Stimulated activated naive CD4-positive, alpha-beta T cell (primary cell): ENCODE measurements at regions not wholly inside any gene's neighbourhood (a gene's known extent, or its start where the extent isn't known, plus 50 kb on each side); places are given as distances from the start of the nearest gene placed in this dataset.

Experiments
- DNase-seq, 6 experiments: peaks; one replicate each; lab custom pipeline; 2025; lab: John Stamatoyannopoulos, UW

DNA sequence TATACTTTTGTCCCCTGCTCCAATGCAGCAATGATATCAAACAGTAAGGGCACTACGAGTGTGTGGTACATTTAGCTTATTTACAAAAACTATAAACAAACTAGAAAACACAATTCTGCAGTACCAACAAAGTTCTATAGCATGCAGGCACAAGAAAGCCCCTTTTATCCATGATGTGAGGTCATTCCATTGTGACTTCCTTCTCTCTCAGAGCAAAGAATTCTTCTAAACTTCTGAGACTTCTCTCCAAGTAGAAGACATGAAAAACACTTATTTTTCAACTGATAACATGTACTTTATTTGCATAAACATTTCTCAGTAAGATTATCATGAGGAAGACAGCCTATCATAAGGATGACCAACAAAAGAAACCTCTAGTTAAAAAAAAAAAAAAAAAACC, 569.8 kb downstream of the TLE1 start:
- no peak for DNase-seq

DNA sequence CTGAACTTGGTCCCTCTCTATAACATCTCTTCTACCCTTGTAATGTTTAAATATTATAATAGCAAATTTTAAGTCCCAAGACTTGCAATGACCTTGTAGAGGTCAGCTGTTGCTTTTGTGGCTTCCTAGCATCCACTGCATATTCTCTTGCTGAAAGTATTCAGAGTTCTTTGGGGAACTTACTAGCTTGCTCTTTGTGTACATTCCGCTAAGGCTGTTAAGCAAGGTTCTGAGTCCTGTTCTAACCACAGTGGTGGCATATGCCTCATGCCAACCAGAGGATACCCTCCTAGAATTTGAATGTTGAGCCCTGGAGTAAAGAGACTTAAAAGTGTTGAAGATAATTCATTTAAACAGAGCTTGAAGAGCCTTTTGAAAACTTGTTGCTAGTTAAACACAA, 570.9 kb downstream of the TLE1 start:
- DNase-seq: no peak

GRCh38 chr9:81116340-81117137, 572.8 kb downstream of the TLE1 start:
- no peak for DNase-seq

DNA sequence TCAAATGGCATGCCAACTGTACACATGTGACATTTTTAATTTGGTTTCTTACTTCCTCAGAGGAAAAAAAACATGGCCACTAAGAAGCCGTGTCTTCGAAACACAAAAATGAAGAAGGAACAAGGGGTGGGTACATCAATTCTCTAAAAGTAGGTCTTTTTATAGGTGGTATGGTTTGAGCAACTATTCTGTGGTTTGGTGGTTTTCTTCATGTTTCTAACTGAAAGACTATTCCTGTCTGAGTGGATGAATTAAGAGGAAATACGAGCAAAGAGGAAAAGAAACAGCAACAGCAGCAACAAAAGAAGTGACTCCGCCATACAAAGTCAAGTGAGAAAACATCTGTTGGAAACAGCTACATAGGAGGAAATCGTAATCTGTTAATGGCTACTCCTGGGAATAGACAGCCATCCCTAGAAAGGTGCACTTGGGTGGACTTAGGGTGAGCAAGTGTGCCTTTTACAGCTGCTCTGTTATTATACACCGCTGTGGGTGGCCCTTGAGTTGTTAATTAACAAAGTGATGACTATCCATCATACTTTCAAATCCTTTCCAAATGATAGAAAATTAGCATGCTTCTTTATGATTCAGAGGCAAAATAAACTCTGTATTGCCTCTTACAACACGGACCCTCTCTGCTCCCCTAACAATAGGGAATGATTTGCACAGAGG, 575.8 kb downstream of the TLE1 start:
- DNase-seq: no peak

DNA sequence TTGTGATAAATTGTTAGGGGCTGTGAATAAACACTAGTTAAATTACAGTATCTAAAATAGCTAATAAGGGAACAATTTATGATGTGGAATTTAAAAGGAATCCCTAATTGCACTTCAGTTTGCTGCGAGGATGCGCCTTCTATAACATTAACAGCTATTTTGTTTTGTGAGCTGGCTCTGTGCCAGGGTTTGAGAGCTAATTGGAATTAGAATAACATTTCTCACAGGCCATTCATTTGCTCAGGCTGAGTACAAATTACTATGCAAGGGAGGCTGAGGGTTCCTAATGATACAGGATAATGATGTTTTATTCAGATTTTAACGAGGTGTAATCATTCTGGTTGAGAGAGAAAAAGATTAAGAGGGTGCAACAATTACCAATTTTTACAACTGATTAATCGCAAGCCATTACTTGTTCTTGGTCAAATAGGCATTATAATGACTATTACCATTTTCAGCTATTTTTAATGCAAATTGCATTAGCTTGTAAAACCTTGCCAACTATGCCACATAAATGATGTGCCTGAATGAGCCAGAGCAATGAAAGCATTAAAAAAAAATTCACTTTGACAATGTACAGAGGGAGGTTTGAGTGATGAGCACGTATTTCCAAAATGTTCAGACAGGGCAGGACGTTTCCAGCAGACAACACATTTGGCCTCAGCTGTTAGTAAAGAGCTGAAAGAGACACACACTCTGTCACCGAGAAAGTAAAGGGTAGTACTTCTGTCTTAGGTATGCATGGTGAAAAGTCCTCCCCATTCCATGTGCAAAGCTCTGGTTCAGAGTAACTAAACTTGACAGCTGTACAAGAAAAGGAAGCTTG, 576.5 kb downstream of the TLE1 start:
- no peak for DNase-seq

GRCh38 chr9:81108821-81109220, 580.5 kb downstream of the TLE1 start:
- DNase-seq: no peak

DNA sequence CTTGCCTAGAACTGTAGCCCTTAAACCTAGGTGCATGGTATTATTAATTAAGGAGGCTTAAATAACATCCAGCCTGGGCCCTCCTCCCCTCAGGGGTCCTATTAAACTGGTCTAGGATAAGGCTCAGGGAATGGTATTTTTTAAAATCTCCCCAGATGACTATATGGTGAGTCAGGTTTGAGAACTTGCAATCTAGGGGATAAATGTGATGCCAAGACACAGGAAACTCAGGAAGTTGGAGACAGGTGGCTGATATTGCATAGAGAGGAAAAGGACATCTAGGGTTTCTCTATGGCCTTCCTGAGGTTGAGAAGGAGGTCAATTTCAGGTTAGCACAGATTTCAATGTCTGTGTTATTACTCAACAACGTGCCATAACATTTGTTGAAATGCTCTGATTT, 581.0 kb downstream of the TLE1 start:
- no peak for DNase-seq

- no peak for DNase-seq
These were observed 585.5 kb downstream of the TLE1 start for GRCh38 chr9:81103597-81104471.

DNA sequence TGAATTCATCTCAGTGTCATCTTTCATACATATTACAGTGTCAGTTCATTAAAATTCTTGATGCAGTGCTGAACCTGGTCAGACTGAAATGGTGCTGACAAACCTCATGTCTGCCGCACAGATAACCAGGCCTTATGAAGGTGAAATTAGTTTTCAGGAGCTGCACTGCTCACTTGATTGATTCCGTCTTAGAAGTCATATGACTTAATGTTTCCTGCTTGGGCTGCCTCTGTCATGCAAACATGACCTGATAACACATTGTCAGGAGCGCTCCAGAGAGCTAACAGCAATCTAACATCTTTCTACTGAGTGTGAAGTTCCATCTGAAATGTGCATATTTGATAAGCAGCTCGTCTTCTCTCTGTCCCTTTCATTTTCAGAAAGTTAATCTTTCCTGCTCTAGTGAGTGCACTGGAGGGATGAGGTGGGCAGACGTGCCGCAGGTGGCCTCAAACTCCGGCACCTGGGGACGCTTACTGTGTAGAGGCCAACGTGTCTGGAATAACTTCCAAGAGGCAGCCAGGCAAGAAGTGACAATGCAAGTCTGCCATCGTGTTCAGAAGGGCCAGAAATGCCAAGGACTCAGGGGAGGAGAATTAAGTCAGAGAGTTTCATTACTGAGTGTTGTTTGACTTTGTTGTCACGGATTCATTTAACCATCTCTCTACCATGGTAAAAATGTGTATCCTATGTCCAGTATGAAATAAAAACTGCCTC, 592.1 kb downstream of the TLE1 start:
- DNase-seq: no peak

- no peak for DNase-seq
These were observed 592.7 kb downstream of the TLE1 start for GRCh38 chr9:81096625-81097024.

- no peak for DNase-seq
These were observed 597.3 kb downstream of the TLE1 start for GRCh38 chr9:81092057-81092456.

- no peak for DNase-seq
These were observed 601.0 kb downstream of the TLE1 start for GRCh38 chr9:81088341-81088740.

- no peak for DNase-seq
These were observed 602.9 kb downstream of the TLE1 start for GRCh38 chr9:81086416-81086815.

- no peak for DNase-seq
These were observed 605.4 kb downstream of the TLE1 start for GRCh38 chr9:81083854-81084512.

- DNase-seq: no peak
These were observed 606.3 kb downstream of the TLE1 start for GRCh38 chr9:81083067-81083466.

DNA sequence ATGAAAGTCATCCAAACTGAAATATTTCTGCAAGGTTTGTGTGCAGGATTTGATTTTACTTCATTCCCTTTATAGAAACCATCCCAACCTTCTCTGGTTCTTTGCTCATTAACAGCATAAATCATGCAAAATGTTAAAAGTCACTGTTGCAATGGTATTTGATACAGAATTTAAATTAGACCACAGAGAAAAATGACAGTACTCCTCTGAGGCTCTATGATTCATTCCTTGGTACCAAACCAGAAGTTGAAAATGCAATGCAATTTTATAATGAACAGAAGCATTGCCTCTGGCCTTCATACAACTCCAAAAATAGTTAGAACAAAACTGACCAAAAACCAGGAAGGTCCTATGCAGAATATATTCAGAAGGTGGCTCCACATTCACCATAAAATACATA, 607.1 kb downstream of the TLE1 start:
- no peak for DNase-seq

GRCh38 chr9:81080900-81081299, 608.4 kb downstream of the TLE1 start:
- DNase-seq: no peak

DNA sequence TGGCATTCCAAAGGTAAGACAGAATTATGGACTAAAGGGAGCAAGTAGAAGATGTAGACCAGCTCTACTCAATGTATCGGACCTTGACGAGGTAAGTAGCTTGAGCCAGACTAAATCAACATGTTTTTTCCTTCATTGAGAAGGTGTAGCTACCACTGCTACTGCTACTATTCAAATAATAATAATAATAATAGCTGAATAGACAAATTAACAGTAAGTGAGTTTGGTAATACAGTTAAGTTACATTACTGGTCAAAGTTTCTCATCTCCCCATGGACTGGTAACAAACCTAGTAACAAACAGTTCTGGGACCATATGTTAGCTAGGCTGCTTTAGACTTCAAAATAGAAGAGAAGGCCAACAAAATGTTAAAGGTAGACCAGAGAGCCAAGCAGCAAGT, 609.2 kb downstream of the TLE1 start:
- DNase-seq: no peak

DNA sequence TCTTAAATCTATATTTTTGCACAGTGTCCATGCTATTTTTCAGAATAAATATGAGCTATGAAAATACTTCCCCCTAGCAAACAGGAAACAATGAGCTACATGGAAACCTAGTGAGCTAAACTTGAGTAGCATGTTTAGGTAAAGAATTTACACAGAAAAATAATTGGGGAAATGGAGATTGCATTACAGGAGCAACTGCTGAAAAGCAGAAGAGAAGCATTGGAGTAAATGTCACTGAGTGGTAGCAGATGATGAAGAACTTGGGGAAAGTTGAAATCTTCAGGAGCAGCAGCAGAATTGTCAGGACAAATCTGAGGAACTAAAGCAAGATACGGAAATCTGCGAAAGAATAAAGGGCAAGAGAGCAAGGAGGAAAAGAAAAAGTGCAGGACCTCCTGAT, 610.3 kb downstream of the TLE1 start:
- DNase-seq: no peak

DNA sequence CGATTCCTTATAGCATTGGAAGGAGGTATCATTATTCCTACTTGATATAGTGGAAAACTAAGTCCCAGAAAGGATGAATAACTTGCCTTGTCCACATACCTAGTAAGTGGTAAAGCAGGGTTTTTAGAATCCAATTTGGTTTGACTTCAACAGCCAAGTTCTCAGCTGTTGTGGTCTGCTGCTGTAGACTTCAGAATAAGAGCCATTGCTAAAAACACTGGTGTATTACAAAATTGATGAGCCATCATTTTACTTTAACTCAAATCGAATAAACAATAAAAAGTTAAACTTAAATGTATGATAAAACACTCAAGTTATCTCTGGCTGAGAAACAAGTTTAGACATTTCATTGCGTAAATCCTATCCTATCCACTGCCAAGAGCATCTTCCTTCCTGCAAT, 610.8 kb downstream of the TLE1 start:
- no peak for DNase-seq

GRCh38 chr9:81077572-81077971, 611.8 kb downstream of the TLE1 start:
- no peak for DNase-seq
